Glomerular visceral epithelial cell (primary cell): ENCODE measurements at regions not wholly inside any gene's neighbourhood (a gene's known extent, or its start where the extent isn't known, plus 50 kb on each side); places are given as distances from the start of the nearest gene placed in this dataset.
"Not testable (repeated sequence)": the region's sequence is repeated elsewhere in the genome, so short reads cannot be mapped to it uniquely, and the experiment has no call there.

Experiments used
- DNase-seq: peaks from one replicate; pipeline ENCODE4 v3.0.0-alpha.2; 2016; ENCODE audit errors: extremely low spot score

GRCh38 chr7:53238021-53238605, 202.7 kb downstream of the POM121L12 start:
- DNase-seq = no peak

- DNase-seq = not testable (repeated sequence)
Measured at GRCh38 chr7:53239151-53239550, 203.7 kb downstream of the POM121L12 start.

- DNase-seq = no peak
Measured at GRCh38 chr7:53245721-53246120, 210.3 kb downstream of the POM121L12 start.

- no peak for DNase-seq
Measured at GRCh38 chr7:53246957-53247356, 211.5 kb downstream of the POM121L12 start.

GRCh38 chr7:53252539-53252938, 217.1 kb downstream of the POM121L12 start:
- DNase-seq = no peak

GRCh38 chr7:53272081-53272480, 236.6 kb downstream of the POM121L12 start:
- DNase-seq = no peak

- DNase-seq = no peak
Measured at GRCh38 chr7:53281312-53281711, 245.9 kb downstream of the POM121L12 start.

- DNase-seq = no peak
Measured at GRCh38 chr7:53292341-53292740, 256.9 kb downstream of the POM121L12 start.

GRCh38 chr7:53302496-53303246, 267.2 kb downstream of the POM121L12 start:
- no peak for DNase-seq

GRCh38 chr7:53303781-53304180, 268.3 kb downstream of the POM121L12 start:
- no peak for DNase-seq

GRCh38 chr7:53306846-53307245, 271.4 kb downstream of the POM121L12 start:
- DNase-seq = no peak

GRCh38 chr7:53311205-53311604, 275.8 kb downstream of the POM121L12 start:
- no peak for DNase-seq

- peak; percentile 1 for DNase-seq
Measured at GRCh38 chr7:53315981-53316380, 280.5 kb downstream of the POM121L12 start.

GRCh38 chr7:53318566-53318965, 283.1 kb downstream of the POM121L12 start:
- no peak for DNase-seq

GRCh38 chr7:53325061-53325460, 289.6 kb downstream of the POM121L12 start:
- no peak for DNase-seq

- no peak for DNase-seq
Measured at GRCh38 chr7:53326634-53327033, 291.2 kb downstream of the POM121L12 start.

- no peak for DNase-seq
Measured at GRCh38 chr7:53336105-53336668, 300.8 kb downstream of the POM121L12 start.

GRCh38 chr7:53340220-53340619, 304.8 kb downstream of the POM121L12 start:
- DNase-seq = no peak

- DNase-seq = peak; percentile 37
Measured at GRCh38 chr7:53350241-53350640, 314.8 kb downstream of the POM121L12 start.

- DNase-seq = no peak
Measured at GRCh38 chr7:53351681-53352080, 316.2 kb downstream of the POM121L12 start.

- no peak for DNase-seq
Measured at GRCh38 chr7:53358269-53358668, 322.8 kb downstream of the POM121L12 start.

- peak; percentile 71 for DNase-seq
Measured at GRCh38 chr7:53383131-53383530, 347.7 kb downstream of the POM121L12 start.

- DNase-seq = not testable (repeated sequence)
Measured at GRCh38 chr7:53385239-53385638, 349.8 kb downstream of the POM121L12 start.
